NCI-H2081 treated with DMSO at 0.1 percent for 48 hours (cell line): ENCODE measurements at regions not wholly inside any gene's neighbourhood (a gene's known extent, or its start where the extent isn't known, plus 50 kb on each side); places are given as distances from the start of the nearest gene placed in this dataset.

Source experiments
- DNase-seq: peaks from one replicate; lab custom pipeline; 2025; lab: John Stamatoyannopoulos, UW

DNA sequence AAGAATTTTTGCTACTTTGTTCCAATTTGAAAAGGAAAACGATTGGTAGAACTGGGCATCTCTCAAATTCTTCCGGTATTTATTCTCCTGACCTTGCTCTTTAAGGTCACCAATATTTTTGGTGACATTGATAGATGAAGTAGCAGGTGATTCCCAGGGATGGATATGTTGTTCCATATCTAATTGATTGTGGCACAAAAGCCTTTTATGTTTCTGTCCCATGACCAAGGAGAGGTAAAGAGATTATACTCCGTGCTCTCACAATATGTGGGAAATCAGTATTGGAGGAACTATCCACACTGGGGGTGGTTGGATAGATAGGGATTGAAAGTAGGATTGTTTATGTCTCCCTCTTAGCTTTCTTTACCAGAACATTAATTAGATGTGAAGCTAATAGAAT, 61.7 kb upstream of the LRIG3 start:
- no peak for DNase-seq

DNA sequence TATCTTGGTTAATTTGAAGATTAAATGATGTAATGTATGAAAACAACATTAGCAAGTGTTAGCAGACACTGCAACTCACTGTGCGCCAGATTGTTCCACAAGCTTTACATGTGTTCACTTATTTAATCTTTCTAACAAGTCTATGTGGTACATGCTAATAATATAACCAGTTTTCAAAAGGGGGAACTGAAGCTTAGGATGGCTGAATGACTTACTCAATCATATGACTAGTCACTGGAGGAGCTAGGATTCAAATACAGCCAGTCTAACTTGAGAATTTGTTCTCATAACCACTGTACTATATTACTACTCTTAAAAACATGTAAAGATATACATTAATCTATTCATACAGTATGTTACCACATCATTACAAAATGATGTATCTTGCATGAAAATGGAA, 60.5 kb upstream of the LRIG3 start:
- DNase-seq: no peak

GRCh38 chr12:58978717-58979116, 58.4 kb upstream of the LRIG3 start:
- no peak for DNase-seq

DNA sequence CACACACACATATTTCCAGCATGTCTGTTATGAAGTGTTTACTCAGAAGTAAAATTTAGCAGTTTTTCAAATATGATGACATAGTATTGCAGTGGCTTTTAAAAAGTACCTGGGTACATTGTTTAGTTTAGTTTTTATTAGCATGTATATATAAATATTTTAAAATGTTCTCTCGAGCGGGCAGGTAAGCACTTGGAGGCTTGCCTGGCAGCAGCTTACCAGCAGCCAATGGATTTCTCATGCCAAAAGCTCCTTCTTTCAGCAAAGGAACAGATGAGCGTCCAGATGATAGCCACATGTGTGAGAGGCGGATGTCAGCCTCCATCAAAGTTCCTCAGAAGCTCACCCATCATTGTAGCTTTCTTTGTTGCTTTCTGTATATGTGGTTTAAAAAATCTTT, 57.2 kb upstream of the LRIG3 start:
- DNase-seq: no peak

- DNase-seq: no peak
Measured at GRCh38 chr12:58976146-58976545, 55.8 kb upstream of the LRIG3 start.
